SU-DHL-6 (cell line): ENCODE measurements at regions not wholly inside any gene's neighbourhood (a gene's known extent, or its start where the extent isn't known, plus 50 kb on each side); places are given as distances from the start of the nearest gene placed in this dataset.

Experiments
- H2AFZ ChIP-seq: fragments of 200-600 bp; sonication (generic); 2 replicates; pipeline ENCODE4 v1.6.1; 2014; ENCODE audit warnings: low read depth, mild to moderate bottlenecking, moderate library complexity, mixed read lengths, antibody characterized with exemption, low read length; ENCODE audit not compliant: severe bottlenecking
- H3F3A ChIP-seq: fragments of 200-600 bp; shearing (Covaris generic); 2 replicates; pipeline ENCODE4 v1.6.0; 2016; ENCODE audit warnings: antibody characterized with exemption, mild to moderate bottlenecking; ENCODE audit not compliant: insufficient read depth
- H3K27ac ChIP-seq: fragments of 200-600 bp; sonication (generic); 2 replicates; pipeline ENCODE4 v1.5.1; 2016; ENCODE audit warnings: low read depth, mild to moderate bottlenecking, low read length, moderate library complexity, mixed read lengths
- H3K27me3 ChIP-seq: fragments of 200-600 bp; sonication (generic), shearing (Covaris generic); 2 replicates; pipeline ENCODE4 v1.6.0; 2014; ENCODE audit warnings: mild to moderate bottlenecking, low read length
- H3K36me3 ChIP-seq: fragments of 200-600 bp; sonication (generic); 2 replicates; pipeline ENCODE4 v1.6.1; 2014; ENCODE audit warnings: mild to moderate bottlenecking, low read length, mixed read lengths
- H3K4me2 ChIP-seq: fragments of 300-600, 200-600 bp; shearing (Covaris generic), sonication (generic); 2 replicates; pipeline ENCODE4 v1.6.0; 2014; ENCODE audit warnings: low read length, low read depth, mild to moderate bottlenecking; ENCODE audit not compliant: poor library complexity, severe bottlenecking
- H3K4me3 ChIP-seq: fragments of 200-600 bp; sonication (generic); 2 replicates; pipeline ENCODE4 v1.5.1; 2014; ENCODE audit warnings: antibody characterized with exemption, low read length, mild to moderate bottlenecking, mixed read lengths; ENCODE audit not compliant: insufficient read depth, poor library complexity, severe bottlenecking
- H3K79me2 ChIP-seq: fragments of 200-600 bp; sonication (generic); 2 replicates; pipeline ENCODE4 v1.6.1; 2014; ENCODE audit warnings: mild to moderate bottlenecking, low read length, moderate library complexity; ENCODE audit not compliant: insufficient read depth
- H3K9ac ChIP-seq: fragments of 200-600 bp; sonication (generic); 2 replicates; pipeline ENCODE4 v1.7.0; 2014; ENCODE audit warnings: mild to moderate bottlenecking, low read length
- H3K9me2 ChIP-seq: fragments of 200-600 bp; sonication (generic); replicated peaks from 2 replicates; pipeline ENCODE4 v1.6.1; 2014; ENCODE audit warnings: low read length; ENCODE audit not compliant: insufficient read depth
- H3K9me3 ChIP-seq: fragments of 200-600 bp; sonication (generic); 2 replicates; pipeline ENCODE4 v1.6.1; 2014; ENCODE audit warnings: low read length, mixed read lengths; ENCODE audit not compliant: insufficient read depth
- H4K20me1 ChIP-seq: fragments of 200-600 bp; sonication (generic); 2 replicates; pipeline ENCODE4 v1.6.1; 2014; ENCODE audit warnings: low read depth, mild to moderate bottlenecking, antibody characterized with exemption, low read length, moderate library complexity, mixed read lengths
- EZH2phosphoT487 ChIP-seq: fragments of 200-600 bp; sonication (generic), shearing (Covaris generic); conservative IDR thresholded peaks from 2 replicates; pipeline ENCODE4 v1.6.1; 2018; ENCODE audit warnings: mild to moderate bottlenecking, antibody characterized with exemption, low read length, moderate library complexity, mixed read lengths
- TF ChIP-seq, protein P1 (sequence below): fragments of 200-600 bp; sonication (generic); IDR thresholded peaks from one replicate; pipeline ENCODE4 v1.5.1; 2017; ENCODE audit warnings: antibody characterized with exemption, mild to moderate bottlenecking, low read length, moderate library complexity; ENCODE audit not compliant: insufficient read depth, poor library complexity, severe bottlenecking

DNA sequence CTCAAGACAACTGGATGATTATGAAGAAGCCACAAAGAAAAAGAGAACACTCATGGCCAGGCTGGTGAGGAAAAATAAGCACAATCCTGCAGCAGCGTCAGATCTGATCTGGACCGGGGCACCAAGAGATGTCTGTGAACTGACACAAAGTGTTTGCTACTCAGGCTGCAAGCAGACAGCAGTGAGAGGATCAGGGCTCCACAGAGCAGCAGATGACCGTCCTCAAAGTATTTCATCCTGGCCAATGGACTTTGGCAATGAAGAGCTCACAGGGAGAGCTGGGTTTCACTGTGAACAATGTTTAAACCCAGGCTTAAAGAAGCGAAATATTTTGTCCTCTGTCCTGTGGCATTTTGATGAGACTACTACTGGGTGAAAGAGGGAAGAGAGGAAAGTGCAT is 299.2 kb downstream of the GPATCH2 start:
- Histone ChIP-seq H3K27me3 (no peaks in the 10 kb centered on the region), H3K27ac (no peak overlapping the region), H3K9me3 (no peaks in the 10 kb centered on the region), H3K4me3 (no peak overlapping the region), H2AFZ (no peak overlapping the region), H4K20me1 (no peaks in the 10 kb centered on the region), H3K36me3 (no peaks in the 10 kb centered on the region), H3K9me2 (no peaks in the 10 kb centered on the region), H3K79me2 (no peaks in the 10 kb centered on the region), H3F3A (no peaks in the 10 kb centered on the region), H3K4me2 (no peak overlapping the region), H3K9ac (no peak overlapping the region)
- no peak for TF ChIP-seq EZH2phosphoT487
- TF ChIP-seq, protein P1, sequence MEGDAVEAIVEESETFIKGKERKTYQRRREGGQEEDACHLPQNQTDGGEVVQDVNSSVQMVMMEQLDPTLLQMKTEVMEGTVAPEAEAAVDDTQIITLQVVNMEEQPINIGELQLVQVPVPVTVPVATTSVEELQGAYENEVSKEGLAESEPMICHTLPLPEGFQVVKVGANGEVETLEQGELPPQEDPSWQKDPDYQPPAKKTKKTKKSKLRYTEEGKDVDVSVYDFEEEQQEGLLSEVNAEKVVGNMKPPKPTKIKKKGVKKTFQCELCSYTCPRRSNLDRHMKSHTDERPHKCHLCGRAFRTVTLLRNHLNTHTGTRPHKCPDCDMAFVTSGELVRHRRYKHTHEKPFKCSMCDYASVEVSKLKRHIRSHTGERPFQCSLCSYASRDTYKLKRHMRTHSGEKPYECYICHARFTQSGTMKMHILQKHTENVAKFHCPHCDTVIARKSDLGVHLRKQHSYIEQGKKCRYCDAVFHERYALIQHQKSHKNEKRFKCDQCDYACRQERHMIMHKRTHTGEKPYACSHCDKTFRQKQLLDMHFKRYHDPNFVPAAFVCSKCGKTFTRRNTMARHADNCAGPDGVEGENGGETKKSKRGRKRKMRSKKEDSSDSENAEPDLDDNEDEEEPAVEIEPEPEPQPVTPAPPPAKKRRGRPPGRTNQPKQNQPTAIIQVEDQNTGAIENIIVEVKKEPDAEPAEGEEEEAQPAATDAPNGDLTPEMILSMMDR = no peak

DNA sequence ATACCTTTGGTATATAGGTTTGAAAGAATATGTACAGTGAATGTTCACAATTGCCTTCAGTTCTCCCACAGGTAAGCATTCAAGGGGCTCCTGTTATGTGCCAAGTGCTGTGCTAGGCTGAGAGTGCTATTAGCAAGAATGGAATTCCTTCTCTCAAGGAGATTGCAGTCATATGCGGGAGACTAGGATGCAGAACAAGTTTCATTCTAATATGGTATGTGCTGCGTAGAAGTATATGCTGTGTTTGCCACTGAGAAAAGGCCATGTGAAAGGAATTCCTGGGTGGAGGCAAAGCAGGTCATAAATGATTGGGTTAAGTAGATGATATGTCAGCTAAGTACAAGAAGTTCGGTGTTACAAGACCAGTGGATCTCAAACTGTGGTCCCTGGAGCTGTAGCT is 303.0 kb downstream of the GPATCH2 start:
- no peak overlapping the region for H3K4me3 ChIP-seq
- TF ChIP-seq, protein P1 = no peak
- no peak for TF ChIP-seq EZH2phosphoT487
- H3K79me2 ChIP-seq = no peaks in the 10 kb centered on the region
- no peak overlapping the region for H2AFZ ChIP-seq
- H4K20me1 ChIP-seq = no peaks in the 10 kb centered on the region
- H3K9me2 ChIP-seq = no peaks in the 10 kb centered on the region
- no peak overlapping the region for H3K27ac ChIP-seq
- H3F3A ChIP-seq = no peaks in the 10 kb centered on the region
- H3K9me3 ChIP-seq = no peaks in the 10 kb centered on the region
- H3K9ac ChIP-seq = no peak overlapping the region
- no peak overlapping the region for H3K4me2 ChIP-seq
- H3K36me3 ChIP-seq = no peaks in the 10 kb centered on the region
- H3K27me3 ChIP-seq = no peaks in the 10 kb centered on the region

DNA sequence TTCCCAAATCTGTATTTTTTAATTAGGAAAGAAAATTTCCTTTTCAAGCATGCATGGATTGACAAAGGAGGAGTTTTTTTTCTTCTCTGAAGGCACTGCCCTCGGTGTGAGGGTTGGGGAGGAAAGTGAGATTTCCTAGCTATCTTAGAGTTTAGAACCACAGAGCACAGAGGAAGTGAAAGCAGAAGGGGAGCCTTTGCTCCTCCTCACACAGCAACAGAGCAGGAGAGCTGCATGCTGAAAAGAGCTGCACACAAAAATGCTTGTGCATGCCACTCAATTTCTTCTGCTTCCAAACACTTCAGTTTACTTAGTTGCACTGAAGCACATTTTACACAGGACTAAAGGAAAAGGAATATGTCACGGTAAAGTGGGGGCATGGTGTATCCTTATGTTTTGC is 308.1 kb downstream of the GPATCH2 start:
- Histone ChIP-seq H3K9ac (no peak overlapping the region), H3K4me2 (no peak overlapping the region)

More for the DNA sequence above, 308.1 kb downstream of the GPATCH2 start:
- Histone ChIP-seq H4K20me1 (no peaks in the 10 kb centered on the region), H3K27me3 (no peaks in the 10 kb centered on the region), H3K36me3 (no peaks in the 10 kb centered on the region), H3K4me3 (no peak overlapping the region), H3K9me2 (no peaks in the 10 kb centered on the region), H3K9me3 (no peaks in the 10 kb centered on the region), H3K79me2 (no peaks in the 10 kb centered on the region), H3F3A (no peaks in the 10 kb centered on the region), H3K27ac (no peak overlapping the region), H2AFZ (no peak overlapping the region)
- TF ChIP-seq, protein P1 = no peak
- no peak for TF ChIP-seq EZH2phosphoT487
